Prostate gland (tissue), 2 donors: ENCODE measurements at regions not wholly inside any gene's neighbourhood (a gene's known extent, or its start where the extent isn't known, plus 50 kb on each side); places are given as distances from the start of the nearest gene placed in this dataset.

ENCODE experiments used
- POLR2A ChIP-seq: fragments of 450-650 bp; IDR thresholded peaks from one replicate; pipeline ENCODE4 v1.6.1; 2016; ENCODE audit warnings: antibody characterized with exemption, mild to moderate bottlenecking
- POLR2AphosphoS5 ChIP-seq: sonication (generic); formaldehyde crosslinking; IDR thresholded peaks from one replicate; pipeline ENCODE4 v1.6.1; 2017; ENCODE audit warnings: antibody characterized with exemption
- TF ChIP-seq, protein P1 (sequence below), 4 experiments: fragments of 200-600 bp in 2 of 4; fragments of 450-650 bp in 2 of 4; sonication (generic) in 2 of 4; IDR thresholded peaks; 1 replicate in 3 of 4; 2 replicates in 1 of 4; pipeline ENCODE4 v1.5.1; 2016 to 2019; ENCODE audit warnings: antibody characterized with exemption in 4 of 4, mild to moderate bottlenecking in 2 of 4, moderate library complexity in 2 of 4

GRCh38 chr17:69692171-69692570 lies 277.7 kb downstream of the MAP2K6 start:
- no peak for TF ChIP-seq POLR2A
- TF ChIP-seq, protein P1, sequence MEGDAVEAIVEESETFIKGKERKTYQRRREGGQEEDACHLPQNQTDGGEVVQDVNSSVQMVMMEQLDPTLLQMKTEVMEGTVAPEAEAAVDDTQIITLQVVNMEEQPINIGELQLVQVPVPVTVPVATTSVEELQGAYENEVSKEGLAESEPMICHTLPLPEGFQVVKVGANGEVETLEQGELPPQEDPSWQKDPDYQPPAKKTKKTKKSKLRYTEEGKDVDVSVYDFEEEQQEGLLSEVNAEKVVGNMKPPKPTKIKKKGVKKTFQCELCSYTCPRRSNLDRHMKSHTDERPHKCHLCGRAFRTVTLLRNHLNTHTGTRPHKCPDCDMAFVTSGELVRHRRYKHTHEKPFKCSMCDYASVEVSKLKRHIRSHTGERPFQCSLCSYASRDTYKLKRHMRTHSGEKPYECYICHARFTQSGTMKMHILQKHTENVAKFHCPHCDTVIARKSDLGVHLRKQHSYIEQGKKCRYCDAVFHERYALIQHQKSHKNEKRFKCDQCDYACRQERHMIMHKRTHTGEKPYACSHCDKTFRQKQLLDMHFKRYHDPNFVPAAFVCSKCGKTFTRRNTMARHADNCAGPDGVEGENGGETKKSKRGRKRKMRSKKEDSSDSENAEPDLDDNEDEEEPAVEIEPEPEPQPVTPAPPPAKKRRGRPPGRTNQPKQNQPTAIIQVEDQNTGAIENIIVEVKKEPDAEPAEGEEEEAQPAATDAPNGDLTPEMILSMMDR (IDR thresholded peaks at IDR 0.05), result no peak
- TF ChIP-seq POLR2AphosphoS5, result no peak
